GM23338 (cell line): ENCODE measurements at regions not wholly inside any gene's neighbourhood (a gene's known extent, or its start where the extent isn't known, plus 50 kb on each side); places are given as distances from the start of the nearest gene placed in this dataset.

Source experiments
- ATAC-seq: fragments of 200-7000 bp; cut with Tn5 transposase; 3 replicates; pipeline ENCODE4 v1.9.1; 2020
- DNase-seq: peaks from one replicate; pipeline ENCODE4 v3.0.0-alpha.2; 2015; ENCODE audit warnings: low spot score
- H2AFZ ChIP-seq: fragments of 200-600 bp; sonication (generic); 2 replicates; pipeline ENCODE4 v1.8.0; 2016; ENCODE audit warnings: antibody characterized with exemption, mild to moderate bottlenecking, moderate library complexity
- H3F3A ChIP-seq: fragments of 200-600 bp; sonication (generic); replicated peaks from 2 replicates; pipeline ENCODE4 v1.8.0; 2017; ENCODE audit warnings: antibody characterized with exemption, mixed run types, low read depth
- H3K27ac ChIP-seq: fragments of 200-600 bp; sonication (generic); 2 replicates; pipeline ENCODE4 v1.6.1; 2016; ENCODE audit warnings: low read depth
- H3K27me3 ChIP-seq: fragments of 200-600 bp; sonication (generic); 2 replicates; pipeline ENCODE4 v1.8.0; 2016; ENCODE audit warnings: mild to moderate bottlenecking, mixed run types, moderate library complexity; ENCODE audit not compliant: insufficient read depth
- H3K36me3 ChIP-seq: fragments of 200-600 bp; sonication (generic); 2 replicates; pipeline ENCODE4 v1.8.0; 2016; ENCODE audit warnings: mild to moderate bottlenecking; ENCODE audit not compliant: insufficient read depth
- H3K4me1 ChIP-seq: fragments of 200-600 bp; sonication (generic); 2 replicates; pipeline ENCODE4 v1.8.0; 2016; ENCODE audit warnings: mild to moderate bottlenecking, moderate library complexity; ENCODE audit not compliant: insufficient read depth
- H3K4me2 ChIP-seq: fragments of 200-600 bp; sonication (generic); 2 replicates; pipeline ENCODE4 v1.7.1; 2017; ENCODE audit warnings: mixed run types
- H3K4me3 ChIP-seq: fragments of 200-600 bp; sonication (generic); 2 replicates; pipeline ENCODE4 v1.6.1; 2016; ENCODE audit warnings: mixed run types
- H3K79me2 ChIP-seq: fragments of 200-600 bp; sonication (generic); replicated peaks from 2 replicates; pipeline ENCODE4 v1.8.0; 2017; ENCODE audit warnings: mild to moderate bottlenecking; ENCODE audit not compliant: insufficient read depth
- H3K9me2 ChIP-seq: fragments of 200-600 bp; sonication (generic); 2 replicates; pipeline ENCODE4 v1.8.0; 2017; ENCODE audit not compliant: insufficient read depth
- H4K20me1 ChIP-seq: fragments of 200-600 bp; sonication (generic); replicated peaks from 2 replicates; pipeline ENCODE4 v1.8.0; 2017; ENCODE audit warnings: mild to moderate bottlenecking; ENCODE audit not compliant: insufficient read depth
- H3K27ac Mint-ChIP-seq: 2 replicates; pipeline ENCODE4 v1.8.0; 2020; ENCODE audit warnings: inconsistent platforms, mild to moderate bottlenecking, moderate library complexity, mixed read lengths
- H3K27me3 Mint-ChIP-seq: 3 replicates; pipeline ENCODE4 v1.8.0; 2022; ENCODE audit warnings: low read depth, mild to moderate bottlenecking, moderate library complexity, mixed read lengths, inconsistent platforms; ENCODE audit not compliant: insufficient read depth, poor library complexity
- H3K36me3 Mint-ChIP-seq: 3 replicates; pipeline ENCODE4 v1.8.0; 2021; ENCODE audit warnings: low read depth, mild to moderate bottlenecking, inconsistent platforms, moderate library complexity, mixed read lengths
- H3K4me1 Mint-ChIP-seq: 3 replicates; pipeline ENCODE4 v1.8.0; 2020; ENCODE audit warnings: mild to moderate bottlenecking, inconsistent platforms, mixed read lengths
- H3K4me3 Mint-ChIP-seq: 3 replicates; pipeline ENCODE4 v1.8.0; 2021; ENCODE audit warnings: moderate library complexity, mild to moderate bottlenecking, inconsistent platforms, mixed read lengths
- H3K9me3 Mint-ChIP-seq: 3 replicates; pipeline ENCODE4 v1.8.0; 2020; ENCODE audit warnings: moderate library complexity, mild to moderate bottlenecking, inconsistent platforms, mixed read lengths
- CTCF ChIP-seq, 2 experiments: fragments of 200-600 bp in 1 of 2; sonication (generic) in 1 of 2; conservative IDR thresholded peaks; 2 replicates each; pipeline versions ENCODE4 v1.5.1 to v1.6.1; 2016 to 2017; ENCODE audit warnings: antibody characterized with exemption in 2 of 2, low read depth in 2 of 2, mild to moderate bottlenecking in 2 of 2, moderate library complexity in 1 of 2
- ETS1 ChIP-seq: IDR thresholded peaks from 2 replicates; pipeline ENCODE4 v1.6.1; 2016; ENCODE audit warnings: antibody characterized with exemption
- EZH2 ChIP-seq: fragments of 200-600 bp; sonication (generic); IDR thresholded peaks from one replicate; pipeline ENCODE4 v1.8.0; 2017; ENCODE audit warnings: antibody characterized with exemption, mild to moderate bottlenecking, low read depth; ENCODE audit not compliant: unreplicated experiment
- POLR2AphosphoS5 ChIP-seq: IDR thresholded peaks from 2 replicates; pipeline ENCODE4 v1.6.1; 2016; ENCODE audit warnings: antibody characterized with exemption, low read depth
- STAT1 ChIP-seq: IDR thresholded peaks from one replicate; pipeline ENCODE4 v1.6.1; 2016; ENCODE audit warnings: antibody characterized with exemption; ENCODE audit not compliant: unreplicated experiment
- ZNF114 ChIP-seq: fragments of 250-450 bp; sonication (Bioruptor Pico); IDR thresholded peaks from 2 replicates; pipeline ENCODE4 v1.5.0; 2020; ENCODE audit warnings: mild to moderate bottlenecking, moderate library complexity
- ZNF331 ChIP-seq: fragments of 250-450 bp; sonication (Bioruptor Pico); IDR thresholded peaks from 2 replicates; pipeline ENCODE4 v1.5.0; 2020; ENCODE audit warnings: low read depth, mild to moderate bottlenecking, moderate library complexity
- ZNF462 ChIP-seq: fragments of 250-450 bp; sonication (Bioruptor Pico); IDR thresholded peaks from 2 replicates; pipeline ENCODE4 v1.5.0; 2020; ENCODE audit warnings: mild to moderate bottlenecking, moderate library complexity
- TF ChIP-seq, protein P1 (sequence below): IDR thresholded peaks from one replicate; pipeline ENCODE4 v1.6.1; 2018; ENCODE audit warnings: antibody characterized with exemption; ENCODE audit not compliant: unreplicated experiment

- Mint-ChIP-seq H3K27ac (no peak overlapping the region), H3K36me3 (no peaks in the 10 kb centered on the region; the same call in 2 of the 3 replicates), H3K4me1 (no peaks in the 10 kb centered on the region), H3K4me3 (no peak overlapping the region), H3K27me3 (no peaks in the 10 kb centered on the region), H3K9me3 (peaks cover 56% of the 10 kb centered on the region)
- Histone ChIP-seq H3K4me3 (no peak overlapping the region), H2AFZ (no peak overlapping the region), H3K4me2 (no peak overlapping the region), H3K79me2 (no peaks in the 10 kb centered on the region), H3K36me3 (no peaks in the 10 kb centered on the region), H3K9me2 (peaks cover 3% of the 10 kb centered on the region; the same call in 1 of the 2 replicates), H3K27me3 (no peaks in the 10 kb centered on the region), H4K20me1 (no peaks in the 10 kb centered on the region), H3F3A (no peaks in the 10 kb centered on the region), H3K27ac (no peak overlapping the region), H3K4me1 (no peaks in the 10 kb centered on the region)
- ATAC-seq (no peak), DNase-seq (no peak)
- TF ChIP-seq ZNF114 (CRISPR knock-in tag) (no peak), POLR2AphosphoS5 (no peak), STAT1 (no peak), ZNF331 (CRISPR knock-in tag) (no peak), CTCF (conservative IDR thresholded peaks at IDR 0.05; ENCODE audit: low read depth in 2 of 2) (no peak), EZH2 (no peak), ZNF462 (no peak), ETS1 (no peak)
- TF ChIP-seq, protein P1, sequence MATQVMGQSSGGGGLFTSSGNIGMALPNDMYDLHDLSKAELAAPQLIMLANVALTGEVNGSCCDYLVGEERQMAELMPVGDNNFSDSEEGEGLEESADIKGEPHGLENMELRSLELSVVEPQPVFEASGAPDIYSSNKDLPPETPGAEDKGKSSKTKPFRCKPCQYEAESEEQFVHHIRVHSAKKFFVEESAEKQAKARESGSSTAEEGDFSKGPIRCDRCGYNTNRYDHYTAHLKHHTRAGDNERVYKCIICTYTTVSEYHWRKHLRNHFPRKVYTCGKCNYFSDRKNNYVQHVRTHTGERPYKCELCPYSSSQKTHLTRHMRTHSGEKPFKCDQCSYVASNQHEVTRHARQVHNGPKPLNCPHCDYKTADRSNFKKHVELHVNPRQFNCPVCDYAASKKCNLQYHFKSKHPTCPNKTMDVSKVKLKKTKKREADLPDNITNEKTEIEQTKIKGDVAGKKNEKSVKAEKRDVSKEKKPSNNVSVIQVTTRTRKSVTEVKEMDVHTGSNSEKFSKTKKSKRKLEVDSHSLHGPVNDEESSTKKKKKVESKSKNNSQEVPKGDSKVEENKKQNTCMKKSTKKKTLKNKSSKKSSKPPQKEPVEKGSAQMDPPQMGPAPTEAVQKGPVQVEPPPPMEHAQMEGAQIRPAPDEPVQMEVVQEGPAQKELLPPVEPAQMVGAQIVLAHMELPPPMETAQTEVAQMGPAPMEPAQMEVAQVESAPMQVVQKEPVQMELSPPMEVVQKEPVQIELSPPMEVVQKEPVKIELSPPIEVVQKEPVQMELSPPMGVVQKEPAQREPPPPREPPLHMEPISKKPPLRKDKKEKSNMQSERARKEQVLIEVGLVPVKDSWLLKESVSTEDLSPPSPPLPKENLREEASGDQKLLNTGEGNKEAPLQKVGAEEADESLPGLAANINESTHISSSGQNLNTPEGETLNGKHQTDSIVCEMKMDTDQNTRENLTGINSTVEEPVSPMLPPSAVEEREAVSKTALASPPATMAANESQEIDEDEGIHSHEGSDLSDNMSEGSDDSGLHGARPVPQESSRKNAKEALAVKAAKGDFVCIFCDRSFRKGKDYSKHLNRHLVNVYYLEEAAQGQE: no peak
Observed at GRCh38 chr2:6127718-6128117, 435.5 kb downstream of the SOX11 start.
